ENCODE measurements at regions not wholly inside any gene's neighbourhood (a gene's known extent, or its start where the extent isn't known, plus 50 kb on each side); places are given as distances from the start of the nearest gene placed in this dataset.

GRCh38 chr9:81380504-81381359, 308.6 kb downstream of the TLE1 start:
- TF ChIP-seq CTCF (IDR thresholded peaks at IDR 0.05; ENCODE audit: control insufficient read depth, extremely low read depth, insufficient read depth) = no peak
- no peak overlapping the region for H3K4me3 ChIP-seq (ENCODE audit: low read depth, low read length)

GRCh38 chr9:81379655-81380054, 309.7 kb downstream of the TLE1 start:
- DNase-seq (ENCODE audit: low read depth) = no peak
- TF ChIP-seq CTCF (IDR thresholded peaks at IDR 0.05; ENCODE audit: control insufficient read depth, extremely low read depth, insufficient read depth) = no peak

More at GRCh38 chr9:81380504-81381359, 308.6 kb downstream of the TLE1 start:
- DNase-seq (ENCODE audit: low read depth) = no peak

GRCh38 chr9:81377921-81378320, 311.4 kb downstream of the TLE1 start:
- DNase-seq (ENCODE audit: low read depth) = no peak
- TF ChIP-seq CTCF (IDR thresholded peaks at IDR 0.05; ENCODE audit: control insufficient read depth, extremely low read depth, insufficient read depth) = no peak
- no peak overlapping the region for H3K4me3 ChIP-seq (ENCODE audit: low read depth, low read length)

More at GRCh38 chr9:81379655-81380054, 309.7 kb downstream of the TLE1 start:
- H3K4me3 ChIP-seq (ENCODE audit: low read depth, low read length) = no peak overlapping the region

GRCh38 chr9:81377320-81377719, 312.0 kb downstream of the TLE1 start:
- DNase-seq (ENCODE audit: low read depth) = no peak
- no peak overlapping the region for H3K4me3 ChIP-seq (ENCODE audit: low read depth, low read length)
- TF ChIP-seq CTCF (IDR thresholded peaks at IDR 0.05; ENCODE audit: control insufficient read depth, extremely low read depth, insufficient read depth) = no peak

- no peak for DNase-seq (ENCODE audit: low read depth)
- no peak for TF ChIP-seq CTCF (IDR thresholded peaks at IDR 0.05; ENCODE audit: control insufficient read depth, extremely low read depth, insufficient read depth)
- no peak overlapping the region for H3K4me3 ChIP-seq (ENCODE audit: low read depth, low read length)
Observed at GRCh38 chr9:81375187-81376100, 313.9 kb downstream of the TLE1 start.

GRCh38 chr9:81374459-81375186, 314.7 kb downstream of the TLE1 start:
- no peak overlapping the region for H3K4me3 ChIP-seq (ENCODE audit: low read depth, low read length)
- DNase-seq (ENCODE audit: low read depth) = no peak
- no peak for TF ChIP-seq CTCF (IDR thresholded peaks at IDR 0.05; ENCODE audit: control insufficient read depth, extremely low read depth, insufficient read depth)
